IMR-90 (cell line): ENCODE measurements at regions not wholly inside any gene's neighbourhood (a gene's known extent, or its start where the extent isn't known, plus 50 kb on each side); places are given as distances from the start of the nearest gene placed in this dataset.
A peak's percentile ranks its signal among the peaks of the same experiment; 100 is the strongest.

Experiments
- ATAC-seq: fragments of 200-7000 bp; cut with Tn5 transposase; 2 replicates; pipeline ENCODE4 v1.9.1; 2020; ENCODE audit warnings: low read depth, mild to moderate bottlenecking, moderate library complexity
- BruUV-seq: library from RNA; stranded (reverse); fragments of 400-500 nt; replicated peaks from 2 replicates; lab custom pipeline; 2021; lab: Mats Ljungman, UMichigan
- CTCF ChIA-PET: fragments of 300-600 bp; formaldehyde crosslinking; extraction: SDS; loops from one replicate; lab custom pipeline; 2021; ENCODE audit warnings: antibody characterized with exemption; lab: Yijun Ruan, JAX
- POLR2A ChIA-PET: fragments of 300-600 bp; sonication (Branson Sonifier 250); formaldehyde crosslinking; loops from one replicate; lab custom pipeline; 2022; ENCODE audit warnings: antibody characterized with exemption; ENCODE audit not compliant: unreplicated experiment; lab: Charles Lee
- DNase-seq: peaks from one replicate; pipeline ENCODE4 v3.0.0; 2013
- H2AFZ ChIP-seq: replicated peaks from 2 replicates; pipeline ENCODE3; 2013; ENCODE audit warnings: low read length, mild to moderate bottlenecking; ENCODE audit not compliant: poor library complexity
- H2AK5ac ChIP-seq: 2 replicates; pipeline ENCODE4 v1.6.1; 2013; ENCODE audit warnings: low read depth, low read length, inconsistent platforms
- H2AK9ac ChIP-seq: replicated peaks from 2 replicates; pipeline ENCODE3; 2013; ENCODE audit warnings: mild to moderate bottlenecking, low read depth, low read length, moderate library complexity; ENCODE audit not compliant: poor library complexity
- H2BK120ac ChIP-seq: 2 replicates; pipeline ENCODE4 v1.6.1; 2013; ENCODE audit warnings: low read depth, low read length, inconsistent platforms
- H2BK15ac ChIP-seq: 3 replicates; pipeline ENCODE4 v1.6.1; 2013; ENCODE audit warnings: low read depth, low read length, inconsistent platforms
- H2BK20ac ChIP-seq: 2 replicates; pipeline ENCODE4 v1.6.1; 2013; ENCODE audit warnings: low read depth, mild to moderate bottlenecking, inconsistent platforms, low read length, moderate library complexity
- H2BK5ac ChIP-seq: 2 replicates; pipeline ENCODE4 v1.6.1; 2013; ENCODE audit warnings: mild to moderate bottlenecking, low read depth, low read length, inconsistent platforms; ENCODE audit not compliant: poor library complexity, severe bottlenecking
- H3K14ac ChIP-seq: replicated peaks from 2 replicates; pipeline ENCODE4 v1.6.1; 2013; ENCODE audit warnings: low read depth, low read length, inconsistent platforms
- H3K18ac ChIP-seq: 2 replicates; pipeline ENCODE4 v1.6.1; 2013; ENCODE audit warnings: low read depth, low read length, control low read depth
- H3K23ac ChIP-seq: 2 replicates; pipeline ENCODE4 v1.6.1; 2013; ENCODE audit warnings: low read depth, low read length, inconsistent platforms
- H3K27ac ChIP-seq: 2 replicates; pipeline ENCODE4 v1.5.1; 2013; ENCODE audit warnings: mild to moderate bottlenecking, control low read depth, low read length; ENCODE audit not compliant: insufficient read depth
- H3K27me3 ChIP-seq: 2 replicates; pipeline ENCODE4 v1.6.1; 2013; ENCODE audit warnings: low read length; ENCODE audit not compliant: control insufficient read depth, insufficient read depth
- H3K36me3 ChIP-seq: 2 replicates; pipeline ENCODE4 v1.6.1; 2013; ENCODE audit warnings: low read length, mixed read lengths; ENCODE audit not compliant: control insufficient read depth, insufficient read depth
- H3K4ac ChIP-seq: 2 replicates; pipeline ENCODE4 v1.6.1; 2013; ENCODE audit warnings: low read depth, low read length, inconsistent platforms
- H3K4me1 ChIP-seq: 2 replicates; pipeline ENCODE4 v1.6.1; 2013; ENCODE audit warnings: low read length, mixed read lengths; ENCODE audit not compliant: control insufficient read depth, insufficient read depth
- H3K4me2 ChIP-seq: 2 replicates; pipeline ENCODE4 v1.6.1; 2013; ENCODE audit warnings: low read depth, mild to moderate bottlenecking, control low read depth, low read length, moderate library complexity
- H3K4me3 ChIP-seq: 2 replicates; pipeline ENCODE4 v1.5.1; 2013; ENCODE audit warnings: low read depth, mild to moderate bottlenecking, control low read depth, low read length, moderate library complexity; ENCODE audit not compliant: insufficient read depth
- H3K56ac ChIP-seq: 2 replicates; pipeline ENCODE4 v1.6.1; 2013; ENCODE audit warnings: low read length, inconsistent platforms; ENCODE audit not compliant: insufficient read depth; ENCODE audit errors: extremely low read depth
- H3K79me1 ChIP-seq, 2 experiments: 2 replicates each; pipeline ENCODE4 v1.6.1; 2013; ENCODE audit warnings: low read length in 2 of 2, inconsistent platforms in 1 of 2, low read depth in 1 of 2
- H3K9ac ChIP-seq: 2 replicates; pipeline ENCODE4 v1.6.1; 2013; ENCODE audit warnings: low read depth, low read length, control low read depth
- H3K9me1 ChIP-seq: 2 replicates; pipeline ENCODE4 v1.6.1; 2013; ENCODE audit warnings: low read length, inconsistent platforms; ENCODE audit not compliant: insufficient read depth
- H3K9me3 ChIP-seq: 2 replicates; pipeline ENCODE4 v1.6.1; 2013; ENCODE audit warnings: low read length; ENCODE audit not compliant: control insufficient read depth, insufficient read depth
- H4K20me1 ChIP-seq: 2 replicates; pipeline ENCODE4 v1.6.1; 2013; ENCODE audit warnings: low read length, inconsistent platforms; ENCODE audit not compliant: insufficient read depth
- H4K5ac ChIP-seq: 2 replicates; pipeline ENCODE4 v1.6.1; 2013; ENCODE audit warnings: mild to moderate bottlenecking, low read depth, low read length, control low read depth
- H4K8ac ChIP-seq, 2 experiments: 2 replicates each; pipeline ENCODE4 v1.6.1; 2013; ENCODE audit warnings: low read depth in 2 of 2, low read length in 2 of 2, control low read depth in 1 of 2, inconsistent platforms in 1 of 2
- H4K91ac ChIP-seq: 2 replicates; pipeline ENCODE4 v1.6.1; 2013; ENCODE audit warnings: low read depth, low read length, inconsistent platforms; ENCODE audit not compliant: insufficient read depth
- FOS ChIP-seq: fragments of 150-350 bp; IDR thresholded peaks from 2 replicates; pipeline ENCODE4 v1.6.1; 2016; ENCODE audit warnings: low read depth, low read length
- MXI1 ChIP-seq: IDR thresholded peaks from 2 replicates; pipeline ENCODE4 v1.6.1; 2012; ENCODE audit warnings: low read depth, mild to moderate bottlenecking, low read length, moderate library complexity, borderline replicate concordance
- WGBS, 2 experiments: methylation state at CpG; one replicate each; pipeline versions ENCODE4 v1.1.5 to v1.1.7; 2013; ENCODE audit warnings: missing lambda C conversion rate in 2 of 2; ENCODE audit not compliant: insufficient read length in 1 of 2; ENCODE audit errors: extremely low coverage in 2 of 2; 5-methylcytosine and 5-hydroxymethylcytosine counted together
- dilution Hi-C: fragments of 300-500 bp; cut with HindIII; formaldehyde crosslinking; loops from one replicate; pipeline ENCODE4 v1.14.3; 2018; ENCODE audit warnings: low sequenced_read_pairs; ENCODE audit not compliant: unreplicated experiment
- in situ Hi-C: fragments of 300-500 bp; cut with MboI; formaldehyde crosslinking; loops from 3 replicates; pipeline ENCODE4 v1.14.3; 2019; ENCODE audit warnings: low sequenced_read_pairs, inconsistent platforms, mixed read lengths
- intact Hi-C: fragments of 100-400 bp; cut with micrococcal nuclease; formaldehyde crosslinking; loops from 2 replicates; pipeline ENCODE4 v1.10.0; 2022

- in situ Hi-C loops (no loop called here), intact Hi-C loops (no loop called here), dilution Hi-C loops (no loop called here)
- Histone ChIP-seq H3K9me3 (peaks cover 14% of the 10 kb centered on the region), H3K14ac (peak overlapping the region; percentile 87), H3K27me3 (no peaks in the 10 kb centered on the region), H2BK120ac (peak overlapping the region; percentile 83), H3K4ac (peak overlapping the region; percentile 51), H3K4me2 (peak overlapping the region; percentile 34), H3K18ac (peak overlapping the region; percentile 62), H2AK9ac (peak overlapping the region; percentile 72), H3K27ac (peak overlapping the region; percentile 54; the same call in 1 of the 2 replicates), H2BK5ac (peak overlapping the region; percentile 16), H4K5ac (peak overlapping the region; percentile 56), H4K91ac (peak overlapping the region; percentile 86), H4K20me1 (no peaks in the 10 kb centered on the region), H3K9ac (peak overlapping the region; percentile 25), H3K4me1 (peaks cover 8% of the 10 kb centered on the region), H2BK15ac (peak overlapping the region; percentile 81; the same call in 2 of the 3 replicates), H3K36me3 (no peaks in the 10 kb centered on the region), H3K9me1 (peaks cover 3% of the 10 kb centered on the region; the same call in 1 of the 2 replicates), H2AK5ac (peak overlapping the region; percentile 74; the same call in 1 of the 2 replicates), H3K56ac (peak overlapping the region; percentile 40; the same call in 1 of the 2 replicates), H4K8ac (peak overlapping the region; percentile 33 to 87), H3K79me1 (no peaks in the 10 kb centered on the region; a peak in 1 of 4 replicates), H3K23ac (peak overlapping the region; percentile 36; the same call in 1 of the 2 replicates), H2BK20ac (peak overlapping the region; percentile 92), H3K4me3 (no peak overlapping the region), H2AFZ (peak overlapping the region; percentile 93)
- BruUV-seq = no TSS peak
- 24% methylated on average over 5 of the region's 21 CpGs; no CpG with 5 or more reads in 1 of the 2 experiments for WGBS, 2 experiments
- peak; percentile 44 for DNase-seq
- no peak for TF ChIP-seq FOS
- TF ChIP-seq MXI1 = no peak
- ChIA-PET POLR2A (no interaction called here), CTCF (no interaction called here)
- ATAC-seq = peak; percentile 93
Observed at GRCh38 chr16:88282564-88283395, 100.0 kb upstream of the ZNF469 start.
